ENCODE measurements at regions not wholly inside any gene's neighbourhood (a gene's known extent, or its start where the extent isn't known, plus 50 kb on each side); places are given as distances from the start of the nearest gene placed in this dataset.

DNA sequence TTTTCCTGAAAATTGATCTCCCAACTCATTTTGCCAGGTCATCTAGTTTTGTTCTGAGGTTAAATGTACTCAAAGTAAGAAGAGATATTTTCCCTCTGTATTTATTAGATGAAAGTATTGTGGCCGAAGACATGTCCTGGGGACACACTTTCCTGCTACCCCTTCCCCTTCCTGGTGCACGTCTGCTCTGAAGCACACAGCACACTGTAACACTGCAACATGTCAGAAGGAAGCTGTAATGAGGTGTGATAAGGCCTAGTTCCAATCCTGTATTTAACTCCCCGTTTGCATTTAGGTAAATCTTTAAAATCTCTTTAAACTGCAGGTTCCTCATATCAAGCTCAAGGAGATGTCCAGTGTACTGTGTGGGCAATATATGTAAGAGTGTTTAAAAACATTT lies 99.4 kb downstream of the HDGFL1 start:
- intact Hi-C loops (cut with micrococcal nuclease), result no loop called here

DNA sequence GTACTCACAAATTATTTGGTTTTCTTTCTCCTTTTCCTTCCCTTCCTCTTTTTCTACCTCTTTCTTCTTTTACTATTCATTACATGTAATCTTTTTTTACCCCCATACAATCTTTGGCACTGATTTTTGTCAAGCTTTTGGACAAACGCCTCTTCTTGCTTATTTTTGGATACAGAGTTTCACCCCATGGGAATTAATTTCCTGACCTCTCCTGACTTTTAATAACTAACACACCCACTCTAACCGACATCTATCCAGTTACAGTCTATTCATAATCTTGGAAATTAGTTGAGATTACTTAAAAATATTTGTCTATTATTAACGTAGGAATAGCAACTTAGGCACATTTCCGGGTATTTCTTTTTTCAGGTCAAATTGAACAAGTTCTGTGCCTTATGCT lies 101.2 kb downstream of the HDGFL1 start:
- intact Hi-C loops (cut with micrococcal nuclease), result no loop called here

DNA sequence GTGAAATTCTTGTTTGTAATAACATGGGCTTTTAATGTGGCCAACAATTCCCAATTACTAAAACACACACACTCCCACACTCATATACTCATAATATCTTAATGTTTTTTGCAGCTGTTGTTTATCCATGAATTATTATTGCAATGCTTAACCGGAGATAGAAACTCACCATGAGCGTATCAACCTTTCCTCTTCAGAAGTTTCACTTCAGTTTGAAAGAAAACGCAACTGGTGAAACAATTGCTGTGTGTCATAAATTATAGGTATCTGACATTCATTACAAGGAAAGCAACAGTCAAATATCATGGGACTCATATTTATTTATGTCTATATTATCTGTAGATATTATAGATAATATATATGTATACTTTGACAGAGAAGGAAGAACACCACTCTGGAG lies 104.1 kb downstream of the HDGFL1 start:
- intact Hi-C loops (cut with micrococcal nuclease), result no loop called here

DNA sequence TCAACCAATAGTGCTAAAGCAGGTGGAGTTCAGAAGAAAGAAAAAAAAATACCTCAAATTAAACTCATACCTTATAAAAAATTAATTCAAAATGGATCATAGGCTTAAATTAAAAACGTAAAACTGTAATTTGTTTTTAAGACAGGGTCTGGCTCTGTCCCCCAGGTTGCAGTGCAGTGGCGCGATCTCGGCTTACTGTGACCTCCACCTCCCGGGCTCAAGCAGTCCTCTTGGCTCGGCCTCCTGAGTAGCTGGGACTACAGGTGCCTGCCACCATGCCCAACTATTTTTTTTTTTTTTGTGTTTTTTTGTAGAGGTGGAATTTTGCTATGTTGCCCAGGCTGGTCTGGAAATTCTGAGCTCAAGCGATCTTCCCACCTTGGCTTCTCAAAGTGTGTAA lies 111.6 kb downstream of the HDGFL1 start:
- intact Hi-C loops (cut with micrococcal nuclease), result no loop called here

DNA sequence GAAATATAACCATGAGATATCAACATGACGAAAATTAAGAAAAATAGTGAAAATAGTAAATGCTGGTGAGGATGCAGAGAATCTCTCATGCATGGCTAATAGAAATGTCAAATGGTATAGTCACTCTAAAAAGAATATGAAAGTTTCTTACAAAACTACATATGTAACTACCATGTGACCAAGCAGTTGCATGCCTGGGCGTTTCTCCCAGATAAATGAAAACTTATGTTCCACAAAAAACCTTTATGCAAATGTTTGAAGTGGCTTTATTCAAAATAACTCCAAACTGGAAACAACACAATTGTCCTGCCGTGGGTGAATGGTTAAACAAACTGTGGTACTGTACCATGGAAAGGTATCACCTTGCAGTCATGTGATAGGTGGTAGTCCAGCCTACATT lies 112.4 kb downstream of the HDGFL1 start:
- intact Hi-C loops (cut with micrococcal nuclease), result no loop called here

DNA sequence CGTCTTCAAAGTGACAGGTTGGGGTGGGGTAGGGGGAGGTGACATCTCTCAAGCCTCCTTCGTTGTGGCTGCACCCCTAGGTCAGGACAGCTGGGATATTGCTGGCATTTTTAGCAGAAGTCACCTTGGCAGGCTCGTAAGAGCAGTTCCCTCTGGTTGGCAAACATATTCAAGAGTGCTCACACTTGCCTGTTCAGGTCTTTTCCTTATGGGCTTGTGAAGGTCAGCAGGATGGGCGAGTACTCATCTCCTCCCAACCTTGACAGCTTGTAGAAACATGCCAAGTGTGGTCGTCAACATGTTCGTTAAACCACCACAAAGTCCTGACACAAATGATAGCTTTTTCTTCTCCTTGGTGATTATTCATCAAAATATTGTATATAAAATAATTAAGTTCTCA lies 113.6 kb downstream of the HDGFL1 start:
- intact Hi-C loops (cut with micrococcal nuclease), result no loop called here

DNA sequence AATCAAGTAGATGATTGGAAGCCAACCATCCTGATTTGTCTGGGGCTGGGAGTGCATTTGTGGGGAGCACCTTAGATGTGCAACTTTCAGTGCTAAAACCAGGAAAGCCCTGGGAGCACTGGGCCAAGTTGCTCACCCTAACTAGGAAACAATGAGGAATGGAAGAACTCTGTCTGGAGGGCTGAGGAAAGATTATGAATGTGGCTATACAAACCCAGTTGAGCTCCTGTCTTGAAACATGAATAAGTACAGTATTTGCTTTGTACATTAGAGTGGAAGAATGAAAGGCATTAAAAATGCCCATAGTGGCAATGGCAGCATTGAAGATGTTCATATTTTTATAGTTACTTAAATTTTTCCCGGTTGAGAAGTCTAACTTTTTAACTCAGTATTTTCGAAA lies 121.1 kb downstream of the HDGFL1 start:
- intact Hi-C loops (cut with micrococcal nuclease), result no loop called here

DNA sequence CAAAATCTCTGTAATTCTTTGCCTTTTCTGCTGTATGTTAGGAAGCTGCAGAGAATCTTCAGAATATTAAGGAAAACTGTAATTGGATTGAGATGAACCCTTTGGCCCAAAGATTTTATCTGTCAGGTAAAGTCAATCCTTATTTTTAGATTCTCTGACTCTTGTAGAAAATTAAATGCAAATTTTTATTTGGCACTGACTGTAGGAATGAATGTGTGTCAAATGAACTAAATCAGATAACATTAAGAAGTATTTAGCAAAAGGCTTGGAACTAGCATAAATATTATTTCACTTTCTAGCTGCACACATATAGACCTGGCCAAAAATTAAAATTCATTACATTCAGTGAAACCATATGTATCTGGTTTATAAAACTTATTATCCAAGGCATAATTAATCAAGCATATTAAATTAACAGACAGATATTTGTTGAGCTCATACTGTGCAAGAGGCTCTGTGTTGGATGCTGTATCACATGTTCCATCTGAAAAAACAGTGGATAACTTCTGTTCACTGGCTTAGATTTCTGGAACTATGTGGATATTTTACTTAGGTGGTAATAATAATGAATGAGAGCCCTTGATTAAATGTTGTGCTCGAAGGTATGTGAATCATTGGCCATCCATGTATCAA lies 124.8 kb downstream of the HDGFL1 start:
- intact Hi-C loops (cut with micrococcal nuclease), result no loop called here

DNA sequence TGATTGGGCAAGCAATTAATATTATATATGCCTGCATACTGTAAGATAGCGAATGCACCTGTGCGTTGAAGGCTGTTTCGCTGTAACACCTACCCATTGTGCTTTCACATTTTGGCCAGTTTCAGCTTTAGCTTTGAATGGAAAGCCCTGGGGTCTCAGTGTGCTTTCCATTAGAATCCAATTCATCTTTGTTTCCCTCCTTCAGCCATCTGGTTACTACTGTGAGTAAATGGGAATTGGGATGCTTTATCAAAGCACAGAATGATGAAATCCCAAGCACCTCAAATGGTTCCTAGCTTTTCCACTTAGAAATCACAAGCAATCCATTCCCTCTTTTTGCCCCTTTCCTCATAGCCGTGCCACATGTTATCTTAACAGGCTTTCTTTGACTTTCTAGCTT lies 127.1 kb downstream of the HDGFL1 start:
- intact Hi-C loops (cut with micrococcal nuclease), result no loop called here

DNA sequence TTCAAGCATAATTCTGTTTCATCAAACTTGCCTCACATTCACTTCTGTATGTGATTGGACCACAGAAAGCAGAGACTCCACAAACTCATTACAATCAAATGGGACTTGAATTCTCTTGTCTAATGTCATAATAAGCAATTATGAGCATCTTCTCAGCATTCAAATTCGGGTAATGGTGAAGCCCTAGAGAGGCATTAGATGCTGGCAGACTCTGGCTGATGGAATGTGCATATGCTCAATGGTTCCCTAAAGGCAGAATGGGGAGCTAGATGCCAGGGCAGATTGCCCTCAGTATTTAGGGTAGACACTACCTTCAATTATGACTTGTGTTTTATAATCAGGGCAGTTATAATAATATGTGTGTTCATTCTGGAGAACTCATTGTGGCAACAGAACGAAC lies 127.9 kb downstream of the HDGFL1 start:
- intact Hi-C loops (cut with micrococcal nuclease), result no loop called here

DNA sequence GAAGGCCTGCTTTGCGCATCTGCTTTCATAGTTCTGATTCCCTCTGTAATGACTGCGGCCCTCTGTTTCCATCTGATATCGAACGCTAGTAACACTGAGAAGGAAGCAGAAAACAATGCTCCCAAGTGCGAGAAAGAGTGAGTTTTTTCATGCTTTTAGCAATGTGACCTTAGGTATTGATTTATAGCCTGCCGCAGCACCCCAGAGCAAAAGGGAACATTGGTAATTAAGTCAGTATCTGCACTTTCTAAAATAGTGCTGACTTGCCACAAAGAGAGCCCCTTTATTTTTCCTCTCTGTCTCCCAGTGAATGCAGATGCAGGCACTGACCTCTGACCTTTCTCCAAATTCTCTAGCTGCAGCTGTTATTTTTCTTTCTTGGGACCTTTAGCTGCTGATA lies 129.8 kb downstream of the HDGFL1 start:
- intact Hi-C loops (cut with micrococcal nuclease), result no loop called here

DNA sequence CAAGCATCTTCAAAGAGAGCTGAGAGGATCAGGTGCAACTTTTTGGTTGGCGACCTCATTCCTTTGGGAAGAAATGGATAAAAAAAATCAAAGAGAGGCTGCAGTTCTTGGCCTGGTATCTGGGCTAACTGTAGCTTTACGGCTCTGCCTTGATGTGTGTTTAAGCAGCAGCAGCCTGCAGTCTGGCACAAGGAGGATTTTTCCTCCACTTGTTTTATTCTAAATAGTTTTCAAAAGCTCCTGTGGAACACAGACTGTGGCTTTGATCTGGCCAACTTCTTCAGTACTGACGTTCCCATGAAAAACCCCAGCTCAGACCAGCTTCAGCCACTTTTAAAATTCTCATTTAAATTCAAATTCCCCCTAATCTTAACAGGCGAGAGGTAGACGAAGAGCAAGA lies 137.3 kb downstream of the HDGFL1 start:
- intact Hi-C loops (cut with micrococcal nuclease), result no loop called here

DNA sequence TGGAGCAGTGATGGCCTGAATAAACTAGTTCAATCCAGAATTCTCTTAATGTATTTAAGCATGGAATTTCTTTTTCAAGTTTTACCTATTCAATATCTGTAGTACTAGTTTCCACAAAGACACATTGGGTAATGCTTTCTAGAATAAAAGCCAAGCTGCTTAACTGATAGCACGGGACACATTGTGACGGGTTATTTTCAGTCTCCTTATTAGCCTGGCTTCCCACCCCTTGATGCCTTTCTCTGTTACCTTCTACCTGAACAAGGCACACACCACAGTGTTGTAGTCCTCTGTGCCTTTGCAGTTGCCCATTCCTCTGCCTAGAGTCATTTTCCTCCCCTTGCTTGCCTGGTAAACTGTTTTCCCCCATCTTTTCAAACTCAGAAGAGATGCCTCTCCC lies 139.1 kb downstream of the HDGFL1 start:
- intact Hi-C loops (cut with micrococcal nuclease), result no loop called here

DNA sequence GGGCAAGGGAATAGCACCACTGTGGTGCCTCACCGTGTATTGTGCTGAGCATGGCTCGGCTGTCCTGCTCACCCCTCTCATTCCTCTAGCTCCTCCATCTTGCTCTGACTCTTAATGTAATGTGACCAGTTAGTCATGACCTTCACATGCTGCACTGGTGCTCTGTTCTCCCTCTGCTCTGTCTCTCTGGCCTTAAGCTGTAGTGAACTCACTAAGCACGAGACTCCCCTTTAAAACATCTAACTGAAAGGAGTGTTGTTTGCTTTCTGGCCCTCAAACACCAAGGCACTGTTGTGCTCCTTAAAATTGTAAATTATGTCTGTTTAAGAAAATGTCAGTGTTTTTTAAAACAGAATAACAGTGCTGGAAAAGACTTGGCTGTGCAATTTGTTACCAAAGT lies 140.4 kb downstream of the HDGFL1 start:
- intact Hi-C loops (cut with micrococcal nuclease), result no loop called here

DNA sequence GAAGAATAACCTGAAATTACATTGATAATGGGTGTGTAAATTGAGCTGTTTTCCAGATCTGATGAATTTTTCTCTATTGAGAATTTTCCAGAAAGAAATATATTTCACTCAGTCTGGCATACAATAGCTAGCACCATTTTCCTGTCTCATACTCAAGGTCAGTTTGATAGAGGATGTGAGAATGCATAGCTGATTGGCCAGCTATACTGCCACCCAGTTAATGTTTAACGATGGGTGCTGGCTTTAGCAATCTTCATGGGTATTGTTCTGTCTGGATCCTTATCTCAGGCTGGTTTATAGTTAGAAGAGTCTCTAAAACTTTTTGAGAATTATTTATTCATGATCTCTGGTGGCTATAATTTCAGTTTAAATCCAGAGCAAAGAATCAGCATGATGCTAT lies 147.4 kb downstream of the HDGFL1 start:
- intact Hi-C loops (cut with micrococcal nuclease), result no loop called here

DNA sequence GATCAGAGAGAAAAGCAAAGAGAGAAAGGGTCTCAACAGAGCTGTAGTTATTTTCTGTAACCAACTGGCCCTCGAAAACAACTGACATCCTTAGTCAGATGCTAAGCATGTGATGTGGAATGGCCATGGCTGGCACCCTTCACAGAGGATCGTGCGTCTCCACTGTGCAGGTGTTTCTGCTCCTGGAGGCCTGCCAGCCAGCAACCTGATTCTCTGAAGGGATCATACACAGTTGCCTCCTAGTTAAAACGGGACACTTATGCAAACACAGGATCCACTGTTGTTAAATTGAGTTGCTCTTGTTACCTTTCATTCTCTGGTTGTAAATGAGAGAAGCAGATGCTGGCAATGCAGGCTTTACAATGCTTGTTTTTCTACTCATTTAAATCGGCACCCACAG lies 148.5 kb downstream of the HDGFL1 start:
- intact Hi-C loops (cut with micrococcal nuclease), result no loop called here

DNA sequence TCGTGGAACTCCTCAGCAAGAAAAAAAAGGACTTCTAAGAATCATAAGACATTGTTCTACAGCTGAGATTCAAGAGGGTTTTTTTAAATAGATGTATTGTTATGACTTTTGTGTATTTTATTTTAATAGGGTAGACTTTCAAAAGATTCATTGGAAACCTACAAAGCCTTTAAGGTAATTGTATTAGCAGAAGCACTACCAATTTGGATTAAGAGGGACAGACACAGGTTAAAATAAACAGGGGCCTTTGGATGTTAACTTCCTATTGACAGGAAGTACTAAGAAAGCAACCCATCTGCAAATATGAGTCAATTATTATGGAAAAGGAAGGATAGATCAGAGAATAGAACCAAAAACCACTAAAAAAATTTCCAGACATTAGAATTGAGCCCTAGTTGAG lies 153.5 kb downstream of the HDGFL1 start:
- intact Hi-C loops (cut with micrococcal nuclease), result no loop called here

DNA sequence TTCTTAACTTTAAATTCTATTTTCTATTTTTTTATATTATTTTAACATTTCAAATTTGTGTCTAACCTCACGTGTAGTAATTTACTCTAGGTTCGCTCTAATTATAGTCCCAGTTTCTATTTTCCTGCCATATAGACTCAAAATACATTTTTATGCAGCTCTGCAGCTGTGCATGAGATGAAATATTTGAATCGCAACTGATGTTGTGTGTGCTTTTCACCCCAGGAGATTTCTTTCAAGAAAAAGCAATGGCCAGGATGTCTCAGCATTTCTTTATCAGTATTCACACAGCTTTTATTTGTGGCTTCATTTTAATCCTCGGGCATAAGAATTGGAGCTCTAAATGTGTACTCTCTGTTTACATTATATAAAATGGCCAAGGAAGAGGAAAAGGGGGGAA lies 157.6 kb downstream of the HDGFL1 start:
- intact Hi-C loops (cut with micrococcal nuclease), result no loop called here

DNA sequence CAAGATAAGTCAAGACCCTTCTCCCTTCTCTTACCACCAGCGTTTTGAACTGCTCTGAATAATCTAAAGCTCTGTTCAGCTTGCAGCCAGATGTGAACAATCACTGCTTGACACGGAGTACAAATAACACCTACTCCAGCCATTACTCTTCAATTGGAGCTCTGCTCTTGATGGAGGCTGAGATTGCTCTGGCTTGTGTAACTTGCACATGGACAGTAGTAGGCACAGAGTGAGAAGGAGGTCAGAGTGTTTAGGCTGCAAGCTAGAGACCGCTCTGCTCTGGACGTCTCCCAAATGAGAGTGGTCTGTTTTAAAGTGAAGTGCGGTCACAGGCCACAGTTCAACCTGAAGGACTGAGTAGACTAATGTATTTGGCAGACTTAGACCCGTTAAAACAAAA lies 158.3 kb downstream of the HDGFL1 start:
- intact Hi-C loops (cut with micrococcal nuclease), result no loop called here

DNA sequence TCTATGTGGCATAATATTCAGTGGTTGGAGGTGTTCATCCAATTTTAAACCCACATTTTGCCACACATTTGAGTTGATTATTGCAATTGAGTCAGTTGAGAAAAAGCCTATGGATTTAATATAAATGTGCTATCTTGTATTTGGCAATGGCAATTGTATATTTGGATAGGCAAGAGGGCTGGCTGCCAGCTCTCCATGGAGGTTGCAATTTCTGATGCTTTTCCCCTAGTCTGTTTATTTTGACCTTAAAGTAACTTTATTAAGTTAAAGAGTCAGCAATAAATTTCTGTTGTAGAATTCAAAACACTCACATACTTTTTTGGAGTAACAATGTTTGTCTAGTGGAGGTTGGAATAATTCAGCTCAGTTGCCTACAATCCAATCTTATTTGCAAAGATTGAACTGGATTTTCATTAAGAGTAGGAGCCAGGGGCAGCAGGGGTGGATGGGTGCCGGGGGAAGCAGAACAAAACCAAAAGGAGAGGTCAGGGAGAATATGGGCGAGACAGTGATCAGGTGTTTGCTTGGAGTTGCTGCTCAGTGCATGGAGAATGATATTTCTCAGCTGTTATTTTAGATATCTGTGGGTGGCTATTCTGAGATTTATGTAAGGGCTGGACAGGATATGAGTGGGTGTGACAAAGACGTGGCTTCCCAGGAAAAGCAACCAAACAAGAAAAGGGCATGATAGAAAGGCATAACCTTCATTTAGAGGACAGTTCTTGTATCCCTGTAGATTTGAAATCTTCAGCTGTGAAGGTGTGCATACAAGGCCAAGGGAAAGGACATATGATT lies 163.0 kb downstream of the HDGFL1 start:
- intact Hi-C loops (cut with micrococcal nuclease), result no loop called here

DNA sequence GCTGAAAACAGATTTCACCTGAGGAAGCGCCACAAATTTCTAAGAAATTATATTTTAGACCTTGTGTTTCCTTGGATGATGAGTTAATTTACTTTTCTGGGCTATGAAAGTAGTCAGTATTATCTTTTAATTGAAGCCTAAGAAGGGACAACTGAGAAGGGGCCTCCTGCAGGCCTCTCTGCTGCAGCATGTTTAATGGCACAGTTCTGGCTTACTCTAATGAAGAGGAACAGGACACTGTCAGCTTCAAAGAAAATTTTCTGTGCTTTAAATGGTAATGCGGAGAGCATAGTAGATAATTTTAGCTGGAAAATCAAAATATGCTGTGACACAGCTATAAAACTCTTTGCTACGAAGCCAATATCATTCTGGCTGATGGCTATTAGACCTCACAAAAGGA lies 167.4 kb downstream of the HDGFL1 start:
- intact Hi-C loops (cut with micrococcal nuclease), result no loop called here

DNA sequence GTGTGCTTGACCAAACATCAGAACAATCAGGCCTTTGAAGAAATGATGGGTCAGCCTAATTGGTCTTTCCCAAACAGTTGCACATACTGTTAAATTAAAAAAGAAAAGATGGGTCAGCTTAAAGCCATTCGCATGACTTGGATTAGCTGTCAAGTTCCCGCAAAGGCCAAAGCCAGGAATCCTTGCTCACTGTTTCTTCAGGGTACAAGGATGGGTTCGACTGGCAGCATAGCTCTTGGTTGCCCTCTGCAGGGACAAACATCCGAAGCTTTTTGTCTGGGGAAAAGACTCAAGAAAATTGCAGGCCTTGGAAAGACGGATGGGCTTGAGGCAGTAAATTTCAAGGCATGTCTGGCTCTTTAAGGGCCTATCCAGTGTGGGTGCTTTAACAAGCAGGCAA lies 168.0 kb downstream of the HDGFL1 start:
- intact Hi-C loops (cut with micrococcal nuclease), result no loop called here

DNA sequence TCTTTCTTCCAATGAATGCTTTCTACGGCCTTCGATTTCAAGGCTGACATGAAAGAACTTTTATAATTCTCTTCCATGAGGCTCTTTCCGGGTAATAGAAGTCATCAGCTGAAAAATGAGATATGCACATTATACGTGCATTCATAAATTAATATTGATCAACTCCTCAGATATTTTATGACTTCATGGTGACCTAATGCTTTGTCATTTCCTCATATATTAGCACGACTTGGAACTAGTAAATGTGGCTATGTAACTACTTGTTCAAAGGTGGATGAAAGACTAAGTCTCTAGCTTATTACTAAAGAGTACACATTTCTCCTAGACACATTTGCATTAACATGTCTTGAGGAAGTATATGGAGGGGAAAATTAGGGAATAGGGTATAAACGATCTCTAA lies 168.8 kb downstream of the HDGFL1 start:
- intact Hi-C loops (cut with micrococcal nuclease), result no loop called here
